ENCODE measurements at regions not wholly inside any gene's neighbourhood (a gene's known extent, or its start where the extent isn't known, plus 50 kb on each side); places are given as distances from the start of the nearest gene placed in this dataset.

DNA sequence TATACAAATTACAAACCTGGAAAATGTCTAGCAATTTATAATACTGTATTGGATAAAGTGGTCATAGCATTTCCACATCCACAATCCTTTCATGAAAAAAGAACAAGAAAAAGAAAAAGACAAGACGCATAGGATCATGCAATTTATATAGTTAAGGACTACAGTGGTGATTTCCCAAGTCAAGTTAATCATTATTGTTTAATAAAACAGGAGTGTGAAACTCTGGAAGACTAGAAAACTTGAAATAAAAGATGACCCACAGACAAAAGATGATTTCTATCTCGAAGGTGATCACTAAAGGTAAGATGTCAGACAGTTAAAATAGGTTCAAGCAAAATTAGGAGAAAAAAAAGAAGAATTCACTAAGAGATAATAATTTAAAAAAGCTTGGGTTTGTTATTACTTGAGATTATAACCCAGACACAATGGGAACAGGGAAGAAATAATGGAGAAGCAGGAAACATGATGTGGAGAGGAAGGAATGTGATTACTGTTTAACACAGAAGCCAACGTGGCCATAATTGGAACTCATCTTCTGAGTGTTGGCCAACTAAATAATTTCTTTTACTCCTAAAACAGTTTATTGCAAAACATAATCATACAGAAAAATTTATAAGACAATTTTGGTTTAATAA lies 441.2 kb upstream of the ANO3 start:
- H3K27ac ChIP-seq (ENCODE audit: low read depth, low read length), result no peak overlapping the region
- H3K4me1 ChIP-seq (ENCODE audit: control insufficient read depth in 1 of 2, insufficient read depth in 2 of 2, low read length in 2 of 2), result no peaks in the 10 kb centered on the region
- DNase-seq (ENCODE audit: low read depth, low spot score), result no peak
- H3K79me2 ChIP-seq (ENCODE audit: insufficient read depth, low read length), result no peaks in the 10 kb centered on the region
- H3K36me3 ChIP-seq (ENCODE audit: control insufficient read depth in 1 of 2, insufficient read depth in 2 of 2, low read length in 2 of 2), result no peaks in the 10 kb centered on the region
- intact Hi-C loops (cut with micrococcal nuclease), result no loop called here
- H4K20me1 ChIP-seq (ENCODE audit: insufficient read depth), result no peaks in the 10 kb centered on the region
- no peak overlapping the region for H3K9ac ChIP-seq (ENCODE audit: low read length)
- H3K9me2 ChIP-seq (ENCODE audit: insufficient read depth), result no peaks in the 10 kb centered on the region
- TF ChIP-seq, protein P1, sequence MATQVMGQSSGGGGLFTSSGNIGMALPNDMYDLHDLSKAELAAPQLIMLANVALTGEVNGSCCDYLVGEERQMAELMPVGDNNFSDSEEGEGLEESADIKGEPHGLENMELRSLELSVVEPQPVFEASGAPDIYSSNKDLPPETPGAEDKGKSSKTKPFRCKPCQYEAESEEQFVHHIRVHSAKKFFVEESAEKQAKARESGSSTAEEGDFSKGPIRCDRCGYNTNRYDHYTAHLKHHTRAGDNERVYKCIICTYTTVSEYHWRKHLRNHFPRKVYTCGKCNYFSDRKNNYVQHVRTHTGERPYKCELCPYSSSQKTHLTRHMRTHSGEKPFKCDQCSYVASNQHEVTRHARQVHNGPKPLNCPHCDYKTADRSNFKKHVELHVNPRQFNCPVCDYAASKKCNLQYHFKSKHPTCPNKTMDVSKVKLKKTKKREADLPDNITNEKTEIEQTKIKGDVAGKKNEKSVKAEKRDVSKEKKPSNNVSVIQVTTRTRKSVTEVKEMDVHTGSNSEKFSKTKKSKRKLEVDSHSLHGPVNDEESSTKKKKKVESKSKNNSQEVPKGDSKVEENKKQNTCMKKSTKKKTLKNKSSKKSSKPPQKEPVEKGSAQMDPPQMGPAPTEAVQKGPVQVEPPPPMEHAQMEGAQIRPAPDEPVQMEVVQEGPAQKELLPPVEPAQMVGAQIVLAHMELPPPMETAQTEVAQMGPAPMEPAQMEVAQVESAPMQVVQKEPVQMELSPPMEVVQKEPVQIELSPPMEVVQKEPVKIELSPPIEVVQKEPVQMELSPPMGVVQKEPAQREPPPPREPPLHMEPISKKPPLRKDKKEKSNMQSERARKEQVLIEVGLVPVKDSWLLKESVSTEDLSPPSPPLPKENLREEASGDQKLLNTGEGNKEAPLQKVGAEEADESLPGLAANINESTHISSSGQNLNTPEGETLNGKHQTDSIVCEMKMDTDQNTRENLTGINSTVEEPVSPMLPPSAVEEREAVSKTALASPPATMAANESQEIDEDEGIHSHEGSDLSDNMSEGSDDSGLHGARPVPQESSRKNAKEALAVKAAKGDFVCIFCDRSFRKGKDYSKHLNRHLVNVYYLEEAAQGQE (IDR thresholded peaks at IDR 0.05; ENCODE audit: low read depth), result no peak
- TF ChIP-seq SP1 (IDR thresholded peaks at IDR 0.05; ENCODE audit: low read depth), result no peak
- TF ChIP-seq SIN3A (IDR thresholded peaks at IDR 0.05; ENCODE audit: low read depth), result no peak
- no peak for TF ChIP-seq FOSL1 (IDR thresholded peaks at IDR 0.05; ENCODE audit: low read depth)
- no peak for TF ChIP-seq RAD21 (IDR thresholded peaks at IDR 0.05; ENCODE audit: low read depth)
- TF ChIP-seq, protein P2, sequence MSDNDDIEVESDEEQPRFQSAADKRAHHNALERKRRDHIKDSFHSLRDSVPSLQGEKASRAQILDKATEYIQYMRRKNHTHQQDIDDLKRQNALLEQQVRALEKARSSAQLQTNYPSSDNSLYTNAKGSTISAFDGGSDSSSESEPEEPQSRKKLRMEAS (IDR thresholded peaks at IDR 0.05), result no peak
- TF ChIP-seq TCF7L2 (IDR thresholded peaks at IDR 0.05; ENCODE audit: borderline replicate concordance, extremely low read depth, insufficient read depth, insufficient read length), result no peak
- no peak for TF ChIP-seq JUND (IDR thresholded peaks at IDR 0.05)
- no peak for TF ChIP-seq CEBPB (IDR thresholded peaks at IDR 0.05; ENCODE audit: low read depth)
- TF ChIP-seq POLR2A (IDR thresholded peaks at IDR 0.05; ENCODE audit: borderline replicate concordance, extremely low read depth, insufficient read depth, insufficient read length), result no peak
- TF ChIP-seq ZNF274 (IDR thresholded peaks at IDR 0.05; ENCODE audit: low read depth, low read length), result no peak
- TF ChIP-seq EZH2 (IDR thresholded peaks at IDR 0.05), result no peak
- no peak for TF ChIP-seq CBX3 (IDR thresholded peaks at IDR 0.05; ENCODE audit: low read depth)
- TF ChIP-seq EZH2phosphoT487 (IDR thresholded peaks at IDR 0.05; ENCODE audit: borderline replicate concordance), result no peak
- TF ChIP-seq ELF1 (IDR thresholded peaks at IDR 0.05; ENCODE audit: borderline replicate concordance, low read depth), result no peak
- TF ChIP-seq SRF (IDR thresholded peaks at IDR 0.05; ENCODE audit: low read depth), result no peak
- ChIA-PET RAD21 (ENCODE audit: low non-redundant PET in 1 of 2, low total read pairs in 2 of 2, uncharacterized antibody in 2 of 2, unreplicated experiment in 2 of 2) (no interaction called here), CTCF (no interaction called here), POLR2A (no interaction called here)
- no peak overlapping the region for H3K4me2 ChIP-seq (ENCODE audit: low read length)
- H3K4me3 ChIP-seq (replicated peaks in 1 of 2; ENCODE audit: low read depth in 1 of 2, low read length in 2 of 2), result no peak overlapping the region
- ATAC-seq, result no peak
- no TSS peak for BruUV-seq (replicated peaks)
- H3K27me3 ChIP-seq (ENCODE audit: insufficient read depth, low read length), result no peaks in the 10 kb centered on the region
- H2AFZ ChIP-seq (ENCODE audit: low read depth, low read length, poor library complexity, severe bottlenecking), result no peak overlapping the region
- peaks cover 14 to 23% of the 10 kb centered on the region in 2 experiments; a peak in 2 of 4 replicates for H3K9me3 ChIP-seq (ENCODE audit: control insufficient read depth in 1 of 2, insufficient read depth in 1 of 2, low read depth in 1 of 2, low read length in 2 of 2)

Measured in HCT116 (cell line).